Body of pancreas (tissue), 4 donors: ENCODE measurements at regions not wholly inside any gene's neighbourhood (a gene's known extent, or its start where the extent isn't known, plus 50 kb on each side); places are given as distances from the start of the nearest gene placed in this dataset.
A peak's percentile ranks its signal among the peaks of the same experiment; 100 is the strongest.

Experiments
- ATAC-seq: fragments of 150-250 bp; one replicate; pipeline ENCODE4 v1.9.1; 2016
- DNase-seq, 4 donors: peaks; one replicate each; pipeline ENCODE4 v3.0.0-alpha.2; 2019
- H3K27ac ChIP-seq, 4 donors: fragments of 200-600 bp; sonication (generic); 1 replicate in 3 of 4; 2 replicates in 1 of 4; pipeline versions ENCODE4 v1.5.1 to v1.6.1; 2016 to 2019; ENCODE audit warnings: mild to moderate bottlenecking in 1 of 4, mixed read lengths in 1 of 4, moderate library complexity in 1 of 4
- H3K27me3 ChIP-seq, 2 donors: fragments of 200-600 bp; sonication (generic); one replicate each; pipeline ENCODE4 v1.6.0; 2016; ENCODE audit warnings: mild to moderate bottlenecking in 1 of 2
- H3K36me3 ChIP-seq, 2 donors: fragments of 200-600 bp; sonication (generic); replicated peaks in 1 of 2; 2 replicates each; pipeline ENCODE4 v1.5.1; 2016; ENCODE audit warnings: low read depth in 2 of 2; ENCODE audit not compliant: insufficient read depth in 1 of 2
- H3K4me1 ChIP-seq: fragments of 200-600 bp; sonication (generic); one replicate; pipeline ENCODE4 v1.6.0; 2016
- H3K4me3 ChIP-seq, 2 donors: fragments of 200-600 bp; sonication (generic); 1 replicate in 1 of 2; 2 replicates in 1 of 2; pipeline ENCODE4 v1.5.1; 2016 to 2019
- H3K9me3 ChIP-seq, 3 donors: fragments of 200-600 bp; sonication (generic); 1 replicate in 2 of 3; 2 replicates in 1 of 3; pipeline ENCODE4 v1.5.1; 2016
- CTCF ChIP-seq, 7 experiments: fragments of 450-650 bp in 4 of 7; fragments of 200-600 bp in 3 of 7; sonication (generic) in 3 of 7; IDR thresholded peaks; one replicate each; pipeline ENCODE4 v1.5.1; 2016 to 2019; ENCODE audit warnings: antibody characterized with exemption in 7 of 7
- POLR2A ChIP-seq, 3 donors: fragments of 450-650 bp; IDR thresholded peaks; one replicate each; pipeline ENCODE4 v1.6.1; 2016; ENCODE audit warnings: antibody characterized with exemption in 3 of 3, mild to moderate bottlenecking in 2 of 3
- WGBS, 2 donors: methylation state at CpG; one replicate each; pipeline ENCODE4 v1.1.5; 2017; 5-methylcytosine and 5-hydroxymethylcytosine counted together
- intact Hi-C: fragments of 100-400 bp; cut with DNase I; formaldehyde crosslinking; loops from one replicate; pipeline ENCODE4 v1.15.1; 2023

DNA sequence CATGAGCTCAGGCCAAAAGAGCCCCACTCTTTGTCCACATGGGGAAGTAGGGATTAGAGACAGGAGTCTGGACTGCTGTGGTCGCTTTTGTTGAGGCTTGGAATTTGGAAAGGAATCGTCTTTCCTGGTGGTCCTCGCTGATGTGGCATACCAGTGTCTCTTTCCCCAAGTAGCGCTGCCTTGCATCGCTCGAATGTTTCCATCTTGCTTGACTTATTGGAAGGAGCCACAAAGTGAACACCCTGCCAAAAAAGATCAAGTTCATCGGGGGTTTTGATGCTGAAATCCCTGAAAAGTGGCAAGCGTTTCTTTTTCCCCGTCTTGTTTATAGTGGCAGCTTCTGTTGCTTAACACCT lies 161.3 kb downstream of the MACROH2A1 start:
- H3K4me3 ChIP-seq: no peak overlapping the region
- no peaks in the 10 kb centered on the region for H3K9me3 ChIP-seq
- DNase-seq: no peak
- intact Hi-C loops: no loop called here
- H3K27ac ChIP-seq: no peak overlapping the region
- TF ChIP-seq POLR2A (IDR thresholded peaks at IDR 0.05) (no peak), CTCF (IDR thresholded peaks at IDR 0.05) (no peak)
- ATAC-seq: no peak
- H3K27me3 ChIP-seq: no peaks in the 10 kb centered on the region
- 73 to 78% methylated on average over 9 of the region's 9 CpGs for WGBS, 2 donors
- H3K36me3 ChIP-seq: no peaks in the 10 kb centered on the region
- H3K4me1 ChIP-seq: no peaks in the 10 kb centered on the region

- ATAC-seq (no peak), DNase-seq (peak in 2 of 4 donors; percentile 8 to 10)
- intact Hi-C loops: no loop called here
- 60 to 65% methylated on average over 4 to 9 of the region's 9 CpGs for WGBS, 2 donors
- H3K27me3 ChIP-seq: no peaks in the 10 kb centered on the region
- TF ChIP-seq CTCF (IDR thresholded peaks at IDR 0.05) (no peak), POLR2A (IDR thresholded peaks at IDR 0.05) (no peak)
- H3K27ac ChIP-seq: no peak overlapping the region
- no peaks in the 10 kb centered on the region for H3K9me3 ChIP-seq
- H3K36me3 ChIP-seq: no peaks in the 10 kb centered on the region
- no peak overlapping the region for H3K4me3 ChIP-seq
- H3K4me1 ChIP-seq: no peaks in the 10 kb centered on the region
Observed at GRCh38 chr5:135236908-135237747, 161.9 kb downstream of the MACROH2A1 start.

- H3K27ac ChIP-seq: no peak overlapping the region
- DNase-seq (peak in 2 of 4 donors; percentile 1 to 2), ATAC-seq (no peak)
- H3K9me3 ChIP-seq: no peaks in the 10 kb centered on the region
- no peaks in the 10 kb centered on the region for H3K36me3 ChIP-seq
- H3K4me3 ChIP-seq: no peak overlapping the region
- intact Hi-C loops: no loop called here
- H3K4me1 ChIP-seq: no peaks in the 10 kb centered on the region
- H3K27me3 ChIP-seq: no peaks in the 10 kb centered on the region
- WGBS, 2 donors: 56 to 65% methylated on average over 11 of the region's 11 CpGs
- no peak for TF ChIP-seq POLR2A (IDR thresholded peaks at IDR 0.05)
- no peak for TF ChIP-seq CTCF (IDR thresholded peaks at IDR 0.05)
Observed at GRCh38 chr5:135236228-135236907, 162.7 kb downstream of the MACROH2A1 start.

DNA sequence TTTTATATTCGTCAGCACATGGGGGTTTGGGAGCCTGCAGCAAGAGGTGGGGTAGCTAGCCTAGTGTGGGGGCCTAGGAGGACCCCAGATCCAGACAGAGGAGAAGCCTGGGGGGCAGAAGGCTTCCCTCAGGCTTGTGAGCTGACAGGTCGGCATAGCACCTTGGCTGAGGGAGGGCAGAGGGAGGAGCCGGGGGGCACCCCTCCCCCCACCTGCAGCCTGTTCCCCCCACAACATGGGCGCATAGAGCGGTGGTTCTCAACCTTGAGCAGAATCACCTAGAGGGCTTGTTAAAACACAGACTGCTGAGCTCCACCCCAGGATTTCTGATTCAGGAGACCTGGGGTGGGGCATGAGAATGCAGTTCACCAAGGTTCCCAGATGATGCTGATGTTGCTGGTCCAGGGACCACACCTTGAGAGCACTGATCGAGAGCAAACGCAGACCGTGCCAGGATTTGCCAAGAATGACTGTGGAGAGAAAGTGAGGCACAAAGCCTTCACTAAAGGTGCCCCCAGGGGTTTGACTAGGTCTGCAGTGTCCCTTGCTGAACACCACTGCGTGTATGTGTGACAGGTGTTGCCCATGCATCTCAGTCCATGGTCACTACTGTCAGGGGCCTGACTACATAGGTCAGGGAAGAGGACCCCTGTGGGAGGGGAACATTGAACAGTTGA lies 163.3 kb downstream of the MACROH2A1 start:
- DNase-seq: peak in 1 of 4 donors; percentile 3

More for the DNA sequence above, 163.3 kb downstream of the MACROH2A1 start:
- Histone ChIP-seq H3K9me3 (no peaks in the 10 kb centered on the region), H3K36me3 (no peaks in the 10 kb centered on the region), H3K4me3 (no peak overlapping the region), H3K27ac (no peak overlapping the region), H3K27me3 (no peaks in the 10 kb centered on the region), H3K4me1 (no peaks in the 10 kb centered on the region)
- 45 to 49% methylated on average over 6 to 9 of the region's 9 CpGs for WGBS, 2 donors
- intact Hi-C loops: no loop called here
- TF ChIP-seq POLR2A (IDR thresholded peaks at IDR 0.05): no peak
- TF ChIP-seq CTCF (IDR thresholded peaks at IDR 0.05): no peak
- ATAC-seq: no peak
